ENCODE measurements at regions not wholly inside any gene's neighbourhood (a gene's known extent, or its start where the extent isn't known, plus 50 kb on each side); places are given as distances from the start of the nearest gene placed in this dataset.

- POLR2A ChIA-PET = interaction anchor here (0.6 kb wide), 1 partner anchor 708 kb away, joined by 3 read pairs; no protein-coding TSS in a partner anchor
- Histone ChIP-seq H3K4me3 (ENCODE audit: low read depth, low read length, poor library complexity, severe bottlenecking) (no peak overlapping the region), H2AFZ (ENCODE audit: low read length) (no peak overlapping the region), H4K20me1 (ENCODE audit: insufficient read depth, low read length) (no peaks in the 10 kb centered on the region), H3K9me3 (ENCODE audit: low read length) (no peaks in the 10 kb centered on the region), H3K4me2 (ENCODE audit: low read length) (no peak overlapping the region), H3K9me2 (ENCODE audit: insufficient read depth, low read length) (no peaks in the 10 kb centered on the region), H3K36me3 (ENCODE audit: insufficient read depth, low read length) (no peaks in the 10 kb centered on the region), H3K27ac (ENCODE audit: low read depth, low read length, poor library complexity, severe bottlenecking) (no peak overlapping the region), H3K4me1 (ENCODE audit: insufficient read depth, low read length, poor library complexity, severe bottlenecking) (no peaks in the 10 kb centered on the region), H3K79me2 (ENCODE audit: insufficient read depth, low read depth, low read length) (no peaks in the 10 kb centered on the region)
- no TSS peak for BruUV-seq (replicated peaks)
- TF ChIP-seq EZH2phosphoT487 (IDR thresholded peaks at IDR 0.05; ENCODE audit: borderline replicate concordance, low read depth, low read length) = no peak
- no peak for TF ChIP-seq CTCF (conservative IDR thresholded peaks at IDR 0.05; ENCODE audit: low read length)
- intact Hi-C loops (cut with micrococcal nuclease; ENCODE audit: unreplicated experiment) = no loop called here
- DNase-seq (ENCODE audit: low spot score) = no peak
- CTCF ChIA-PET (ENCODE audit: unreplicated experiment) = interaction anchor here (0.6 kb wide), 1 partner anchor 15 kb away, joined by 3 read pairs; no protein-coding TSS in a partner anchor
Measured at GRCh38 chr3:197444793-197445379, 110.9 kb downstream of the BDH1 start.

- Histone ChIP-seq H3K9me2 (ENCODE audit: insufficient read depth, low read length) (no peaks in the 10 kb centered on the region), H3K36me3 (ENCODE audit: insufficient read depth, low read length) (no peaks in the 10 kb centered on the region), H3K79me2 (ENCODE audit: insufficient read depth, low read depth, low read length) (no peaks in the 10 kb centered on the region), H3K4me3 (ENCODE audit: low read depth, low read length, poor library complexity, severe bottlenecking) (no peak overlapping the region), H3K4me1 (ENCODE audit: insufficient read depth, low read length, poor library complexity, severe bottlenecking) (no peaks in the 10 kb centered on the region), H3K27ac (ENCODE audit: low read depth, low read length, poor library complexity, severe bottlenecking) (no peak overlapping the region), H4K20me1 (ENCODE audit: insufficient read depth, low read length) (no peaks in the 10 kb centered on the region), H3K4me2 (ENCODE audit: low read length) (no peak overlapping the region), H2AFZ (ENCODE audit: low read length) (no peak overlapping the region), H3K9me3 (ENCODE audit: low read length) (no peaks in the 10 kb centered on the region)
- intact Hi-C loops (cut with micrococcal nuclease; ENCODE audit: unreplicated experiment) = no loop called here
- ChIA-PET CTCF (ENCODE audit: unreplicated experiment) (no interaction called here), POLR2A (no interaction called here)
- DNase-seq (ENCODE audit: low spot score) = no peak
- no peak for TF ChIP-seq EZH2phosphoT487 (IDR thresholded peaks at IDR 0.05; ENCODE audit: borderline replicate concordance, low read depth, low read length)
- TF ChIP-seq CTCF (conservative IDR thresholded peaks at IDR 0.05; ENCODE audit: low read length) = no peak
- BruUV-seq (replicated peaks) = no TSS peak
Measured at GRCh38 chr3:197443506-197443905, 112.3 kb downstream of the BDH1 start.

GRCh38 chr3:197440717-197441303, 115.0 kb downstream of the BDH1 start:
- Histone ChIP-seq H3K36me3 (ENCODE audit: insufficient read depth, low read length) (no peaks in the 10 kb centered on the region), H3K4me3 (ENCODE audit: low read depth, low read length, poor library complexity, severe bottlenecking) (no peak overlapping the region), H2AFZ (ENCODE audit: low read length) (no peak overlapping the region), H3K27ac (ENCODE audit: low read depth, low read length, poor library complexity, severe bottlenecking) (no peak overlapping the region), H3K4me2 (ENCODE audit: low read length) (no peak overlapping the region), H3K4me1 (ENCODE audit: insufficient read depth, low read length, poor library complexity, severe bottlenecking) (no peaks in the 10 kb centered on the region), H3K9me3 (ENCODE audit: low read length) (no peaks in the 10 kb centered on the region), H3K79me2 (ENCODE audit: insufficient read depth, low read depth, low read length) (no peaks in the 10 kb centered on the region), H3K9me2 (ENCODE audit: insufficient read depth, low read length) (no peaks in the 10 kb centered on the region), H4K20me1 (ENCODE audit: insufficient read depth, low read length) (no peaks in the 10 kb centered on the region)
- no peak for DNase-seq (ENCODE audit: low spot score)
- BruUV-seq (replicated peaks) = no TSS peak
- intact Hi-C loops (cut with micrococcal nuclease; ENCODE audit: unreplicated experiment) = no loop called here
- TF ChIP-seq EZH2phosphoT487 (IDR thresholded peaks at IDR 0.05; ENCODE audit: borderline replicate concordance, low read depth, low read length) (no peak), CTCF (conservative IDR thresholded peaks at IDR 0.05; ENCODE audit: low read length) (no peak)
- POLR2A ChIA-PET = no interaction called here
- CTCF ChIA-PET (ENCODE audit: unreplicated experiment) = no interaction called here
